ENCODE measurements at regions not wholly inside any gene's neighbourhood (a gene's known extent, or its start where the extent isn't known, plus 50 kb on each side); places are given as distances from the start of the nearest gene placed in this dataset.

DNA sequence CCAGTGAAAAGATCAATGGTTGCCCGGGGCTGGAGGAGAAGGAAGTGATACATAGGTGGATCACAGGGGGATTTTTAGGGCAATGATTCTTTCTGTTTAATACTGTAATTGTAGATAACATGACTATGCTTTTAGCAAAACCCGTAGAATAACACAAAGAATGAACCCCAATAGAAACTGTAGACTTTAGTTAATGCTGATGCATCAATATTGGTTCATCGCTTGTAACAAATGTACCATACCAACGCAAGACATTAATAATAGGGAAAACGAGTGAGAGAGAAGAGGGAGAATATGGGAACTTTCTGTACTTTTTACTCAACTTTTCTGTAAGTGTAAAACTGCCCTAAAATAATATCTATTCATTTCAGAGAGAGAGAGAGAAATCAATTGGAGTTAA is 383.3 kb upstream of the ATP11B start:
- TF ChIP-seq, protein P1, sequence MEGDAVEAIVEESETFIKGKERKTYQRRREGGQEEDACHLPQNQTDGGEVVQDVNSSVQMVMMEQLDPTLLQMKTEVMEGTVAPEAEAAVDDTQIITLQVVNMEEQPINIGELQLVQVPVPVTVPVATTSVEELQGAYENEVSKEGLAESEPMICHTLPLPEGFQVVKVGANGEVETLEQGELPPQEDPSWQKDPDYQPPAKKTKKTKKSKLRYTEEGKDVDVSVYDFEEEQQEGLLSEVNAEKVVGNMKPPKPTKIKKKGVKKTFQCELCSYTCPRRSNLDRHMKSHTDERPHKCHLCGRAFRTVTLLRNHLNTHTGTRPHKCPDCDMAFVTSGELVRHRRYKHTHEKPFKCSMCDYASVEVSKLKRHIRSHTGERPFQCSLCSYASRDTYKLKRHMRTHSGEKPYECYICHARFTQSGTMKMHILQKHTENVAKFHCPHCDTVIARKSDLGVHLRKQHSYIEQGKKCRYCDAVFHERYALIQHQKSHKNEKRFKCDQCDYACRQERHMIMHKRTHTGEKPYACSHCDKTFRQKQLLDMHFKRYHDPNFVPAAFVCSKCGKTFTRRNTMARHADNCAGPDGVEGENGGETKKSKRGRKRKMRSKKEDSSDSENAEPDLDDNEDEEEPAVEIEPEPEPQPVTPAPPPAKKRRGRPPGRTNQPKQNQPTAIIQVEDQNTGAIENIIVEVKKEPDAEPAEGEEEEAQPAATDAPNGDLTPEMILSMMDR (conservative IDR thresholded peaks at IDR 0.05): no peak
- no peak for TF ChIP-seq ZFX (IDR thresholded peaks at IDR 0.05)

All from C4-2B (cell line).